GM18505 (cell line): ENCODE measurements at regions not wholly inside any gene's neighbourhood (a gene's known extent, or its start where the extent isn't known, plus 50 kb on each side); places are given as distances from the start of the nearest gene placed in this dataset.

Source experiments
- ATAC-seq: cut with Tn5 transposase; IDR thresholded peaks from one replicate; pipeline ENCODE4 v1.9.1; 2021; ENCODE audit not compliant: unreplicated experiment
- POLR2A ChIP-seq: IDR thresholded peaks from 4 replicates; pipeline ENCODE4 v1.6.1; 2011; ENCODE audit warnings: borderline replicate concordance; ENCODE audit not compliant: insufficient read depth, insufficient read length; ENCODE audit errors: extremely low read depth

DNA sequence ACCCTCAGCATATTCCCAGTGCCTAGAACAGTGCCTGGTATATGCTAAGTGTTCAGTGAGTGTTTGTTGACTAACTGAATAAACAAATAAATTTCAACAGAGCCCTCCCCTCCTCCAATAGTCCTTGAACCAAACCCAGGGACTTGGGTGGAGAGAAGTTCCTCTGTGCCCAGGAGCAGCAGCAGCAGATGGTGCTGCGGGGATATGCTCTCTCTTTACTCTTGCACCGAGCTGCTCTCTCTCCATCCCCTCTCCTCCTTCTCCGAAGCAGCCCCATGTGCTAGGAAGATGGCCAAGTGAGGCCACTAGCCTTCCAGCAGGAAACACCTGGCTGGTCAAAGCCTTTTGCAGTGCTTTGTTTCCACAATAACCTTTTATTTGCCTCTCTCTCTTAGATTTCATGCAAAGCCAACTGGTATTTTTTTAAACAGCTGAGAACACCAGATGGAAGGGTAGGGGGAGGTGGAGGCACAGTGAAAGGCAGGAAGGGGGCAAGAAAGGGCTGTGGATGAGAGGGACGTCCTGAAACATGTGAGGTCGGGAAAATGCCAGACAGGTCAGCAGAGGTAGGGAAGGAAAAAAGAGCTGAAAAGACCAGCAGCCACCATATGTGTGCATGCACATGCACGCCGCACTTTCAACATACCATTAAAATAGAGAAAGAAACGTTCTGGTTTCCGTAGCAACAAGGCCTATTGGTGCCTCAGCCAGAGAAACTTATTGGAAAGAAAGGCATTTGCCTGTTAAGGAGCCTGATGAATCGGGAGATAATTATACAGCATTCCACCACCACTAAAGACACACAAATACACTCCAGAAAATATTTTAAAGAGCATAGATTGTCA lies 78.9 kb downstream of the EMP1 start:
- ATAC-seq: no peak
- TF ChIP-seq POLR2A: no peak

DNA sequence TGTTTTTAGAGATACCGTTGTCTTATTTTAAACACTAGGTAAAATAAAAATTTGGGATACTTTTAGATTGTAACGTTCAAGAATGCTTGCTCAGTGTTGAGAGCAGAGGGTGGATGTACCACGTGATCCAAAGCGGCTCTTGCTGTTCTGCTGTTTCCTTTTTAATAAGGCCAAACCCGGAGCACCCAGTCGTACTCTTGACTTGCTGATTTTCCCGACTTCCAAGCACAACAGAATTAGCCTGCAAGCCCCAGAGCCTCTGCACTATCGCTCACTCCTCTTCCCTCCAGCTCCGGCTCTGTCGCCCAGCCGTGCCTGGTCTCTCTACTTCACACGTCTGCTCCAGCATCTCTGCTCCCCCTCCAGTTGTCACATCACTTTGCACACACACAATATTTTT lies 77.3 kb downstream of the EMP1 start:
- no peak for TF ChIP-seq POLR2A
- ATAC-seq: no peak

DNA sequence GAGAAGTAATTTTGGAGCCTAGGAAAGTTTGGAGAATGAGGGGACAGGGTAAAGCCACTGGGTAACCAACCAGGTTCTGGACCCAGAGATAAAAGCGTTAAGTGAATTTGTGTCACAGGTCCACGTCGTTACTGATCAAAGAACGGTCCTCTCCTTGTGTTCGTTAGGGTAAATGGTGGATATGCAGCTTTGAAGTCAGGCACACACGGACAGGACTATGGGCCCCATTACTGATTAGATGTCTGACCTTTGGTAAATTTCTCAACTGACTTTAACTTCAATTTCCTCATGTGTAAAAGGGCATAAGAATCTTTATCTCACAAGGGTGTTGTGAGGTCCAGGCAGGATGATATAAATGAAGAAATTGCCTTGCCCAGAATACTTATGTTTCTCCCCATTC lies 76.6 kb downstream of the EMP1 start:
- TF ChIP-seq POLR2A: no peak
- ATAC-seq: no peak

DNA sequence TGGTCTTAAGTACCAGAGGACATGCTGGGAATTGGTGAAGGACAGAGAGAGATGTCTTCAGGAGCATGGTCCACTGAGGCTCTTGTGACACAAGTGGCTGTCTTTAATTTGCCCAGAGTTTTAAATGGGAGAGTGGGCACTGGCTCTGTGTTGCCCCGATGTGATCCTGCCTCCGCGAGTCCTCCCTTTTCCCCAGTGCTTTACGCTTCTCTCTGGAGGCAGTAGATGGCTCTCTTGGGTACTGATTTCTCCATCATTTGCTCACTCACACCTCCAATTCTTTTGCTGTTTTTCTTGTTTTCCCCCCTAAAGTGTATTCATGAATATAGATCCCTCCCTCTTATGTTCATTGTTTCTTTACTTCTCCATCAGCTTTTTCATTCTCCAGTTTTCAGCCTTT lies 74.3 kb downstream of the EMP1 start:
- ATAC-seq: no peak
- TF ChIP-seq POLR2A: no peak
